ENCODE measurements at regions not wholly inside any gene's neighbourhood (a gene's known extent, or its start where the extent isn't known, plus 50 kb on each side); places are given as distances from the start of the nearest gene placed in this dataset.

GRCh38 chr1:240712014-240712731 lies 100.2 kb upstream of the GREM2 start:
- H3K27ac Mint-ChIP-seq = no peak overlapping the region
- ATAC-seq (ENCODE audit: low read depth) = no peak
- DNase-seq = no peak
- H3K27me3 Mint-ChIP-seq = no peaks in the 10 kb centered on the region
- intact Hi-C loops (cut with micrococcal nuclease) = no loop called here
- no peaks in the 10 kb centered on the region for H3K36me3 Mint-ChIP-seq (ENCODE audit: low read depth)
- no peaks in the 10 kb centered on the region for H3K4me1 Mint-ChIP-seq
- TF ChIP-seq CTCF (IDR thresholded peaks at IDR 0.05) = no peak
- peaks cover 3% of the 10 kb centered on the region for H3K9me3 Mint-ChIP-seq
- no peak overlapping the region for H3K4me3 Mint-ChIP-seq
- POLR2A ChIA-PET = no interaction called here
- CTCF ChIA-PET = no interaction called here

GRCh38 chr1:240711020-240711419 lies 99.1 kb upstream of the GREM2 start:
- no peaks in the 10 kb centered on the region for H3K4me1 Mint-ChIP-seq
- H3K27ac Mint-ChIP-seq = no peak overlapping the region
- no peak for DNase-seq
- H3K4me3 Mint-ChIP-seq = no peak overlapping the region
- no peak for TF ChIP-seq CTCF (IDR thresholded peaks at IDR 0.05)
- ATAC-seq (ENCODE audit: low read depth) = no peak
- peaks cover 3% of the 10 kb centered on the region for H3K9me3 Mint-ChIP-seq
- H3K36me3 Mint-ChIP-seq (ENCODE audit: low read depth) = no peaks in the 10 kb centered on the region
- CTCF ChIA-PET = no interaction called here
- POLR2A ChIA-PET = no interaction called here
- intact Hi-C loops (cut with micrococcal nuclease) = no loop called here
- H3K27me3 Mint-ChIP-seq = no peaks in the 10 kb centered on the region

GRCh38 chr1:240709676-240710075 lies 97.7 kb upstream of the GREM2 start:
- POLR2A ChIA-PET = no interaction called here

GRCh38 chr1:240706150-240706935 lies 94.4 kb upstream of the GREM2 start:
- POLR2A ChIA-PET = no interaction called here
- H3K27ac Mint-ChIP-seq = no peak overlapping the region
- no peak overlapping the region for H3K4me3 Mint-ChIP-seq

More at GRCh38 chr1:240709676-240710075, 97.7 kb upstream of the GREM2 start:
- H3K4me3 Mint-ChIP-seq = no peak overlapping the region
- ATAC-seq (ENCODE audit: low read depth) (no peak), DNase-seq (no peak)
- H3K4me1 Mint-ChIP-seq = no peaks in the 10 kb centered on the region
- TF ChIP-seq CTCF (IDR thresholded peaks at IDR 0.05) = no peak
- CTCF ChIA-PET = no interaction called here
- peaks cover 3% of the 10 kb centered on the region for H3K9me3 Mint-ChIP-seq
- H3K27ac Mint-ChIP-seq = no peak overlapping the region
- no peaks in the 10 kb centered on the region for H3K36me3 Mint-ChIP-seq (ENCODE audit: low read depth)
- H3K27me3 Mint-ChIP-seq = no peaks in the 10 kb centered on the region
- intact Hi-C loops (cut with micrococcal nuclease) = no loop called here

More at GRCh38 chr1:240706150-240706935, 94.4 kb upstream of the GREM2 start:
- ATAC-seq (ENCODE audit: low read depth) = no peak
- CTCF ChIA-PET = no interaction called here
- peaks cover 3% of the 10 kb centered on the region for H3K9me3 Mint-ChIP-seq
- H3K27me3 Mint-ChIP-seq = no peaks in the 10 kb centered on the region
- intact Hi-C loops (cut with micrococcal nuclease) = no loop called here
- no peak for TF ChIP-seq CTCF (IDR thresholded peaks at IDR 0.05)
- DNase-seq = no peak
- no peaks in the 10 kb centered on the region for H3K4me1 Mint-ChIP-seq
- no peaks in the 10 kb centered on the region for H3K36me3 Mint-ChIP-seq (ENCODE audit: low read depth)

All from activated B cell treated with CpG ODN at 0.5 μM for 24 hours (primary cell).